ENCODE measurements at regions not wholly inside any gene's neighbourhood (a gene's known extent, or its start where the extent isn't known, plus 50 kb on each side); places are given as distances from the start of the nearest gene placed in this dataset.
A peak's percentile ranks its signal among the peaks of the same experiment; 100 is the strongest.

DNA sequence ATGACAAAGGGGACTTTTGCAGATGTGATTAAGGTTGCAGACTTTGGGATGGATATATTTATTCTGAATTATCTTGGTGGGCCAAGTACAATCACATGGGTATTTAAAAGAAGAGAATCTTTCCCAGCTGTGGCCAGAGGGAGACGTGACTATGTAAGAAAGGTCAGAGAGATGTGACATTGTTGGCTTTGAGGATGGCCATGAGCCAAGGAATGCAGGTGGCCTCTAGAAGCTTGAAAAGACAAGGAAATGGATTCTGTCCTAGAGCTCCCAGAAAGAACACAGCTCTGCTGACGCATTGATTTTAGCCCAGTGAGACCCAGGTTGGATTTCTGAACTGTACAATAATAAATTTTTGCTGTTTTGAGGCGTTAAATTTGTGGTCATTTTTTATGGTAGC lies 616.0 kb upstream of the TBL1XR1 start:
- no peak for DNase-seq (ENCODE audit: low spot score)

DNA sequence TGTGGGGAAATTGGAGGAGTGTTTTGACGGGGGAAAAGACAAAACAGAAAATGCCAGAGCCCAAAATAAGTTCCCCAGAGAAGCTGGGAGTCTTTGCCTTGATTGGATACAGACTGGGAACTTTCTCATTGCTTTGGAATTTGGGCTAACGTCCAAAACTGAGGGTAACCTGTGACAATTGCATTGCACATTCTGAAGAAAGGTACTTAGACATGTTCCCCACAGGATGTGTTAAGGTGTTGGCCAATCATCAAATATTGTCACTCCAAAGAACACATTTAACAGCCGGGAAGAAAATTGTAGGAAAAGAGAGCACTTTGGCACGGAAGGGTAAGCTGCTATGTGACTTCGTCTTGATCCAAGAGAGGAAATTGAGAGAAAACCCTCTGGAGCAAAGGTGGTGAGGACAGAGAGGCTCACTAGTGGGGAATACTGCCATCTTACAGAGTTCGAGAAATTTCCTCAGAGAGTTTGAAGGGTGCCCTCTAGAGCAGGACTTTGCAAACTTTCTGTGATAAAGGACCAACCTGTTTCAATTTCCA lies 619.5 kb upstream of the TBL1XR1 start:
- peak; percentile 53 for DNase-seq (ENCODE audit: low spot score)

DNA sequence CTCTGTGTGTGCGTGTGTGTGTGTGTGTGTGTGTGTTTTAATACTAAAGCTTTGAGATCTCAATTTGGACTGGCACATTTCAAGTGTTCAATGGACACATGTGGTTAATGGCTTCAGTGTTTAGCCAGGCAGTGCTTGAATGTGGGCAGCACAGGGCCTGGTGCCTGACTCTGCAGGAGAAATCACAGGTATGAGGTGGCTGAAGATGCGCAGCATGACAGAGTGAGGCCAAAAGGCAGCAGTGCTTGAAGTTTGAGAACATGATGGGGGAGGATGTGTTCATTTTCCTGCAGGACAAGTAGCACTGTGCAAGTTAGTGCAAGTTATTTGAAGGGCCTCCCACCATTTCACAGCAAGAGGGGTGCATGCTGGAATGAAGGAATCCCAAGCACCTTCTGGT lies 620.5 kb upstream of the TBL1XR1 start:
- no peak for DNase-seq (ENCODE audit: low spot score)

DNA sequence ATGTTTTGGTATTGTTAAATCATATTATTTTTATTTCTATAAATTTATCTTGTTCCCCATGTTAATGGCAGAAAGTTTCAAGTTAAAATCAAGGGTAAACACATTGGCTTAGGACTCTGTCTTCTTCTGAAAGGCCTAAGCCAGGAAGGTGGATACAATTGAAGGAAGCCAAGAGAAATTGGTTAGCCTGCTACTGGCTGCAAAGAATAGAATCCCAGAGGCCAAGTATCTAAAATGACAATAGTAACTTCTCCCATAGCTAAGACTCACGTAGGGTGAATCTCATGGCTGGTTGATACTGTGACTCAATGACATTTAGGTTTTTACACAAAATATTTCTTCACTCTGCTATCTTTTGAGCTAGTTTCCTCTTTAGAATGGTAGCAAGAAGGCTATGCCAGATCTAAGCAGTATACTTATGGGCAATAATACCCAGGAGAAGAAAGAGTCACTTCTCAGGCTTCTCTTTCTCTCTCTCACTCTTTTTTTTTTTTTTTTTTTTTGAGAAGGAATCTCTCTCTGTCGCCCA lies 621.5 kb upstream of the TBL1XR1 start:
- DNase-seq (ENCODE audit: low spot score): no peak

DNA sequence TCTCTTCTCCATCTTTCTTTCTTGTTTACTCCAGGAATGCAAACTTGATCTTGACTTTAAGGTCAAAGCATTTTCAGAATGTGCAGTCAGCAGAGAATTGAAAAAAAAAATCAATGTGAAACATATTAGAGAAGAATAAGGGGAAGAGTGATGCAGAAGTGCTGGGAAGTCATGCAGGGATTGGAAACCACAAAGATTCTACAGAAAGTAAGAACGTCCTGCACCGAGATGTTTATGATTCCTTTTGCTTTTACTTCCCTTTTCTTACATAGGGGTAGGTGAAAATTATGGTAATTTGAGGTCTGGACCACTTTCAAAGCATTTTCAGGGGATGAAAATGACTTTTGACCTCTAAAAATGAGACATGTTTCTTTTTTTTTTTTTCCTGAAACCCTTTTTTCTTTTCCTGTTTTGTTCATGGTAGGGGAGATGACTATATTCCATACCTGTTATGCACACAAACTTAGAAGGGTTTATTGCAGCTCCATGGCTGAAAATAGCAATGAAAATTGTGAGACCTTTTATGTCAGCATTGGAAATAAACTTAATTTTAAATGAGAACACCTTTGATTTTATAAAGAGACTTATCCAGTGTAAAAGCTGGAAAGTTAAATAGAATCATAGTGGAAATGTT lies 623.5 kb upstream of the TBL1XR1 start:
- no peak for DNase-seq (ENCODE audit: low spot score)

DNA sequence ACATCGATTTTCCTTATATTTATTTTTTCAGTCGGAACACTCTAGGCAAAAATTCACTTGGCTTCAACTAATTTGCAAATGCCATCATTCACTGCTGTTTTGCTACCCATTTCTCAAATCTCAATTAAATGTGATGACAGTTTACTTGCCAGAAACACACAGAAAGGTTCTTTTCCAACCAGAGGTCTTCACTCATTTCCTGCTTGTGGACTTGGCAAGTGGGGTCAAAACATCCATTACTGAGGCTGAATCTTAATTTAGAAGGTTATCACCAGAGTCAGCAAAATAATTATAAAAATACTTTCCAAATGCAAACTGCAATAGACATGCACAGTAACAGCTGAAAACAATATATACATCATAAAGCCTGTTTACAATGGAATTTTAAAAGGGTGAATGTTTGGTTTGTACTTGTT lies 625.4 kb upstream of the TBL1XR1 start:
- DNase-seq (ENCODE audit: low spot score): no peak

DNA sequence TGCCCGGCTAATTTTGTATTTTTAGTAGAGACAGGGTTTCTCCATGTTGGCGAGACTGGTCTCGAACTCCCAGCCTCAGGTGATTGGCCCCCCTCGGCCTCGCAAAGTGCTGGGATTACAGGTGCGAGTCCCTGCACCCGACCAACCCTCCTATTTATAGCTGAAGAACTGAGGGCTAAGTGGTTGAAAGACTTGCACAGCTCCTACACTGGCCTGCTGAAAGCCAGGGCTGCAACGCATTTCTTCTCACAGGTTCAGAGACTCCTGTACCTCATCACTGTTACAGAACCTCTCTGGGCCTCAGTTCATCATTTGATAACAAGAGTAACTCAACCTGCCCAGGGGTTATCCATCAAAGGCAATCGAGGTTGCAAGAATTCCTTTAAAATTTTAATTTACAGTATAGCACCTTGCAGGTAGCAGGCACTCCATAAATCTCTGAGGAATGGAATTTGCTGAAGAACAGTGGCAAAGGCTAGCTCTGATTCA lies 626.5 kb upstream of the TBL1XR1 start:
- DNase-seq (ENCODE audit: low spot score): no peak

DNA sequence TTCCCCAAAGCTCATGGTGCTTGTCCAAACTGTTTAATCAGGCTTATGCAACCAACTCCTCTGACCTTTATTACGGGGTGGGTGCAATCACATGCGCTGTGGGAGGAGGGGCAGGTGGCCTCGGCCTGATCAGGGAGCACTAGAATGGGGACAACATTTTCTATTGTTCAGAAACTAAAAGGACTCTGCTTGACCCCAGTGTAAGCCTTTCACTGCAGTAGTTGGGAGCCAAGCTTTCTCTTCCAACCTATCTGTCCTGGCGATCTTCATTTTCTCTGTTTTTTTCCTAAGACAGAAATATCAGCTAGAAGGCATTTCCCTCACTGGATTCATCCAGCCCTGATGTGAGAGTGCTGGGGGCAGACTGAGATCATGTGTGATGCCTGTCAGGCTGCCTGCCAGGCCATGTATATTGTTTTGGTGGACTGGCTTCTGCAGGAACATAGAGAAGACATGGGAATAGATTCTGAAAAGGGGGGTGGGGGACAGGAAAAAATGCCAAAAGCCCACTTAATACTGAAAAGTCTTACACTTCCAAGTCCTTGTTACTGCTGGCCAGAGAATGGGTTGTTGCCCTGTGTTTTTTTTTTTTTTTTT lies 627.0 kb upstream of the TBL1XR1 start:
- peak; percentile 69 for DNase-seq (ENCODE audit: low spot score)

DNA sequence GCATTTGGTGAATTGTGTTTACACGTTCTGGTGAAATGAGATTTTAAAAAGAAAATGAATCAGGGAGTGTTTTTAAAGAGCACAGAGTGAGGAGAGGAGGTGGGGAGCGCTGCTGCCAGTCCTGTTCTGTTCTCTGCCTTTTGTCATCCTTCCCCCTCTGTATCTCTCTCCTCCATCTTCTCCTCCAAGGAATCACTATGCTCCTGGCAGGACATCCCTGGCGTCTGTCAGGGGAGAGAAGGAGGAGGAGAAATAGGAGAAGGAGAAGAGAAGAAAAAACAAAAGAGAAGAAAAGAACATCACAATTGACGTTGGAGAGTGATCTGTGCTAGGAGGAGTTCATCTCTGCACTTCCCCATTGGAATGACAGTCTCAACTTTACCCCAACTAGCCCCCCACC lies 627.6 kb upstream of the TBL1XR1 start:
- no peak for DNase-seq (ENCODE audit: low spot score)

DNA sequence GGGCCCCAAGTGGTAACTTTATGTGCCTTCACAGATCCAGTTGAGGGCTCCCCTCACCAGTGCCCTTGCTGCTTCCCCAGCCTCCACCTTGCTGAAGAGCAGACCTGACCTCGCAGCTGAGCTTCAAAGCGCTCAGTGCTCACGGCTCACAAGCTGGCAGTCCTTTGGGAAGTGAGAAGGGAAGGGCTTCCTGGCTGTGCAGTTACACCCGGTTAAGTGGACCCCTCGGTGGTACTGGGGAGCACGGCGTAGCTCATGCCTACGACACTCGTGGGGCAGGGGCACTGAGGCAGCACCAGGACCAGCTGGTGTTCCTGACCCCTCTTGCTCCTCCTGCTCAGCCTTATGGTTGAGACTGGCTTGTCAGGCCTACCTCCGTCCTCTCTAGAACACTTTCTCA lies 629.0 kb upstream of the TBL1XR1 start:
- no peak for DNase-seq (ENCODE audit: low spot score)

DNA sequence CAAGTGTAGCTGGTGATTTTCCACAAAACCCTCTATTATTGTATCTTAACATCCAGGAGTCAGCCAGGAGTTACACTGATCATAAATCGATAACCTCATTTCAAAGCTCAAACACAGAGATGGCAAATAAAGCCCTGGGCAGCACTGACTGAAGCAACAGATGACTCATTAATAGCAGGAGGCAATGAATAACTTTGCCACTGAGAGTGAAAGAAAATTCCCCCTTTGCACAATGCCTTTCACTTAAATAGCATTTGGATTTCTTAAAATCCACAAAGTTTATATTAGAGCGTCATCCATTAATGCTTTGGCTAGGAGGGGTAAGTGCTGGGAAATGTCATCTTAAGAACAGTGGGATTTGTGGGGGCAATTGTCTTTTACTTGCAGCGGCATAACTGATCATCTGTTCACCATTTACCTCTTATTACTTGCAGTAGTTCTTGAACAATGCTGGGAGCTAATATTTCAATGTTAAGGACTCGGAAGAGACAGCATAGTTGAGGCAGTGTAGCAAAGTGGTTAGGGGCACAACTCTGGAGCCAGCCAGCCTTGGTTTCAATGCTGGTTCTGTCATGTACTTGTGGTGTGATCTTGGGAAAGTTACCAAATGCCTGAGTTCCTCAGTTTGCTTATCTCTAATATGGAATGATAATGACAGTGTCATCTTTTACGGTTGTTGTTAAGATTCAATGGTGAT lies 630.4 kb upstream of the TBL1XR1 start:
- DNase-seq (ENCODE audit: low spot score): peak; percentile 50

DNA sequence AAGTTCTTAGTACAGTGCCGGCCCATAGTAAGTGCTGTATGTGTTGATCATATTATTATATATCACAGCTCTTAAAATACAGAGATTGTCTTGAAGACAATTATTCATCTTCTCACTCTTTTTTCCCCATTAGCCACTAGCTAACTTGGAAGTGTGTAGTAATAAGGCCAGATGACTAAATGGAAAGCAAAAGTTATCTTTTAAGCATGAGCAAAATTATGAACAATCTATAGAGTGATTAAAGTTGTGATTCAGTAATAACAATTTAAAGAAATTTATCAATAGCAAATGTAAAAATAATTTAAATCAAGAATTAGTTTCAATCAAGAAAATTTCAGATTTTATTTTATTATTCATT lies 630.9 kb upstream of the TBL1XR1 start:
- no peak for DNase-seq (ENCODE audit: low spot score)

DNA sequence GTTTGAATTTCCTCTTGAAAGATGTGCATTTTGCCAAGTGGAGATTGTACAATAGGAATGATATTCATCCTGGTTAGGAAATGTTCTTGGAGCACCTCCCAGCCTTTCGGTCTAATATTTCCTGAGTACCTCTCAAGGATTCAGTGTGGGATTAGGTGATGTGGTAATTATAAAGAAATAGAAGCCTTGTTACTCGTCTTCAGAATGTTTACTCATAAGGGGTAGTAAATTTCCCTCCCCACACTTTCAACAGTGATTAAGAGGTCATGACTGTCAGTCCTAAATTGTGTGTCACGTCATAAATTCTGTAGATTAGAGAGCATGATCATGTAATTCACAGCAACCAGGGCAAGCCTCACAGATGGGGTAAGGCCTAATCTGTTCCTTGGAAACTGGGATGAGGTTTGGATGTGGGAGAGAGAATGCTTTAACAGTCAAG lies 633.1 kb upstream of the TBL1XR1 start:
- DNase-seq (ENCODE audit: low spot score): peak; percentile 60

DNA sequence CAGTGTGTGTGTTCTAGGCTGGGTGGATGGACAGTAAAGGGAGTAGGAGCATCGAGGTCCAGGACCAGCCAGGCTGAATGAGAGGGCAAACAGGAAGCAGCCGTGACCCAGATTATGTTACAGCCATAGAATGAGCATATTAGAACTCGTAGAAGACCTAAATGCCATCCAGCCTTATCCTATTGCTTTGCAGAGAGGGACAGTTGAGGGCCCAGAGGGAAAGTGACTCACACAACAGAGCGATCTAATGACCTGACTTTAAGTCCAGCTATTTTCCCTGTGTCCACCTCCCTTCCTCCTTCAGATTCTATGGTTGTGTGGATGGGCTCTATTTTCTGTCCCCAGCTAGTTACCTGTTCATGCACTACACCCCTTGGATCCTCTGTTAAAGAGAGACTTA lies 634.1 kb upstream of the TBL1XR1 start:
- DNase-seq (ENCODE audit: low spot score): no peak

DNA sequence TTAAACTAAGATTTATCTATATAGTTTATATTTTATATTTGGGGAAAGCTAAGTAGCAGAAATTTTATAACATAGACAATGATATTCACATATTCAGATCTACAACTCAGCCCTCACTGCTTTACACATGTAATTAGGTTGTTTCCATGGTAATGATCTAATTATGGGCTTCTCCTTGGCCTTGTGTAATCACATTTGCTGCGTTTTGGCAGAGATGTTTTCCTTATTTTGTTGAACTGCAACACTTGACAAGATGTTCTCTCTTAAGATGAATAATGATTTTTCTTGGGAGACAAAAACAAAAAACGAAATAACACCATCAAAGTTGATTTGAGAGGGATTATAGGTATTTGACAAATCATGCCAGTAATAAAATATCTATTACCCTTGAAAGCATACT lies 635.6 kb upstream of the TBL1XR1 start:
- DNase-seq (ENCODE audit: low spot score): no peak

DNA sequence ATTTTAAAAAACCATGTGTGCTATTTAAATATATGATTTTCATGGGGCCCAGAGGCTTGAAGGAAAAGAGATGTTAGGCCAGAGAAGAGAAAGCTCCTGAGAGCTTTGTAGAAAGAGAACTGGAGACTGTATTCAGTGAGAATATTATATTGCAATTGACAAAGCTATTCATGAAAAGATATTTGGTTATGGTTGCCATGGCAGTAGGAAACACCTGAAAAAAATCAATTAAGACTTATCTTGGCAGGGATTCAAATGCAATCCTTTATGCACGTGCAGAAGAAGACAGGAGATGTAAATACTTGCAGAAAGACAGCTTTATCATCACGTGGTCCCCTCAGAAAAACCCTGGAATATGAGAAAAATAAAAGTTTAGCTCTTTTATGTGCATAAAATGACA lies 636.0 kb upstream of the TBL1XR1 start:
- DNase-seq (ENCODE audit: low spot score): no peak

DNA sequence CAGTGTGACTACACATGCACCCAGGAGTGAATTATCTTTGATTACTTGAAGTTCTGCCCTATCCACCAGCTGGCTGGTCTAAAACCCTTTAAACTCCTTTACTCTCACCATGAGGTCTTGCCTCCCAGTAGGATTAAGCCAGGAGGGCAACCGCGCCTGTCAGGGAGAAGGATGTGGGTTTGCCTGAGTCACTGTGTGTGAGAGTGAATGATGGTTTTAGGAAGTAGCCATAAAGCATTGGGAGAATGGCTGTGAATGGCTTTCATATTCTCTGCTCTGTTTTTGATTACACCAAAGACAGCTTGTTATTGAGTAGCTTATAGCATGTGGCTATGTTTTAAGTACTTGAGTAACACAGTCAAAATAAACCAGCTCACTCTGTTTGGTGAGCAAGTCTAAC lies 637.7 kb upstream of the TBL1XR1 start:
- peak; percentile 45 for DNase-seq (ENCODE audit: low spot score)

DNA sequence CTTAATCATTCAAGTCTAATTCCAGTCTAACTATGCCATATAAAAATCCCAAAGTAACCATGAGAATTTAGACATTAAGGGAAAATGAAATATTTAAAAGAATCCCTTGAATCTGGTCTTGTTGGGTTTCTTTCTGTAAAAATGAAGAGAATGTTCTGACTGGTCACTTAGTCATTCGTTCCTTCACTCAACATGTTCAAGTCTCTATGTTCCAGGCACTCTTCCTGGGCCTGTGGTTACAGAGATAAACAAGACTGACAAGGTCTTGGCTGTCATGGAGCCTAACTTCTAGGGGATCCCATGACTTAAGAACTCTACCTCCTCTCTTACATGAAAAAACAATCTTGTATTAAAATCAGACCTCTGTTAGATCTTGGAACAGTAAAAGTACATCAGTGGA lies 638.6 kb upstream of the TBL1XR1 start:
- peak; percentile 46 for DNase-seq (ENCODE audit: low spot score)

DNA sequence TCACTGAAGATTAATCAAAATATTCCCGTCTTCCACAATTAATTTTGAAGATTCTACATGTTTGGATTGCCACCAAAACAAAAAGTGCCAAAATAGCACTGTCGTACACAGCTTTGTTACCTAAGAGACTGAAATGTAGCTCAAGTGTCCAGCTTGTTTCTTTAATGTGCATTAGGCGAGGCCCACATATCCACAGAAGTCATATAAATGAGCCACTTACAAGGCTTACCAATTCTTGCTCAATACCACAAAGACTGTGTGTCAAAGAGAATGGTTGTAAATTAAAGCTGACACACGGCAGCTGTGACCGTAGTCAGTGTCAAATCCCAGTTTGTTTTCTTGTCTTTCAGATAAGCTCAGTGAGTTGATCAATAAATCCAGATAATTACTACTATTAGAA lies 639.4 kb upstream of the TBL1XR1 start:
- DNase-seq (ENCODE audit: low spot score): no peak

DNA sequence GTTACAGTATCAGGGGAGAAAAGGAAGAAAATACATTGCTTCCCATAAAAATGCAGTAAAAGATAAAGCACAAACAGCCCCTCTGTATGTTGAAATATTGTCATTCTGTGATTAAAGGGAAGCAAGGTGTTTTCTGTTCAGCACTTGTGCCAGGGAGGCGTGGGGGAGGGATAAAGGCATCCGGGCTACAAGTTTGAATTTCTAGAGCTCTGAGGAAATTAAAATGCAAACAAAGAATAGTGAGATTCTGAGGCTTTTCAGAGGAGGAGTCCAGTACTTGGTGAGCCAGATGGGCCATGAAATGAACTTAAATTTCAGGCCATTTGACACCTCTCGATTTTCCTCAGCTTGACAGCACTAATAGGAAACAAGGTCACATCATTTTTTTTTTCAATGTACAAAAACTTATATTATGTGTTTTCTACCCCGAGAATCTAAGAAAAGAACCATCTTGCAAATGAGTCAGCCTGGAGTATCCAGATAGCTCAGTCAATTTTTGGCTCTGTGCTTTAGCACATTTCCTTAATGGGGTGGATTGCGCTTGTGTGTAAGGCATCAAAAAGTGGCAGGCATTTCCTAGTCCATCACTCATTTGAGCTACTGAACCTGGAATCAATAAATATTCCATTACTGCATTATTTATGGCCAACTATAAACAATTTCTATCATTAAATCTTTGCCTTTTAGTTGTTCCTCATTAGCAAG lies 640.8 kb upstream of the TBL1XR1 start:
- DNase-seq (ENCODE audit: low spot score): no peak

DNA sequence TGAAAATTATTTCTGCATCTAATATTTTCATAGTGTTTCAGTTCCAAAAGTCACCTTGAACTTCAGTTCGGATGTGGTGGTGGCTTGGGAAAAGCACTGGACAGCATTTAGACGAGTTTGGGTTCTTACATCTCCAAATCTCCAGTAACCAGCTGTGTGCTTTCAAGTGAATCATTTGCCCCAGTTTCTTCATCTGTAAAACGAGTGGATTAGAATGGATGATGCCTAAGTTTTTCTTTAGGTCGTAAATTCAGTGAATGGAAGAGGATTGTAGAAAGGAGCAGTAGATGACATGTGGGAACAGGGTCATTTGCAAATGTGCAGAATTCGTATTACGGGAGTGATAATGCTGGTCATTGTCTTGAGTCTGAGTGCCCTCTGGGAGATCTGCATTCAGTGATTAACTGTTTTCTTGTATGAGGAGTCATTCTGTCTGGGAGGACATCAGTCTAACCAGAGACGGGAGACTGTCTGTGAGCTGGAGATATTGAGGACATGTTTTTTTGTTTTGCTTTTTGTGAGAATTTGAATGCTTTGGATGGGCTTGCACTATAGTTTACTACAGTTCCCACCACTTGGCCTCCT lies 641.6 kb upstream of the TBL1XR1 start:
- DNase-seq (ENCODE audit: low spot score): no peak

DNA sequence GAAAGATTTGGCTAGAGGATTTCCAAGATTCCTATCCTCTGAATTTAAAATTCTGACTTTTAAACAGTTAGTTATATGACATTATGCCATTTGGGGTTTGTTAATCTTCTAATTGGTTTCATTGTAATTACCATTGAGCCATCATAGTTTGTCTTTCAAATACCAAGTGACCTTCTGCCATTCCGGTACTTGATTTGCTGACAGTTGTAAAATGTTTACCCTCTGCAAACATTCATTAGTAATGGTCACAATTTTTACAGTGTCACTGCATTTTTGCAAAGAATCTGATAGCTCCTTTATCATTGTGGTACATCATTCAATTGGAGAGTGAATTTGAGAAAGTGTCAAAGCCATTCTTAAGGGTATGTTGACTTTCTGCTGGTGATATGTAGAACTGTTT lies 645.0 kb upstream of the TBL1XR1 start:
- DNase-seq (ENCODE audit: low spot score): no peak

All from AG20443 (cell line).